ENCODE measurements at regions not wholly inside any gene's neighbourhood (a gene's known extent, or its start where the extent isn't known, plus 50 kb on each side); places are given as distances from the start of the nearest gene placed in this dataset.

GRCh38 chr4:10384974-10385373 is 72.3 kb downstream of the ZNF518B start:
- H3K4me1 ChIP-seq (ENCODE audit: control insufficient read depth, insufficient read depth, low read length), result no peaks in the 10 kb centered on the region
- in situ Hi-C loops (cut with MboI) (no loop called here), intact Hi-C loops (cut with micrococcal nuclease; ENCODE audit: unreplicated experiment) (no loop called here)
- no peak overlapping the region for H3K4me2 ChIP-seq (ENCODE audit: control insufficient read depth, insufficient read depth)
- no peak overlapping the region for H3K9ac ChIP-seq (ENCODE audit: control insufficient read depth, insufficient read depth, low read length)
- FAIRE-seq (no peak), ATAC-seq (no peak), DNase-seq (ENCODE audit: low read depth, low spot score) (no peak)
- H2AFZ ChIP-seq (ENCODE audit: control insufficient read depth, low read depth, low read length), result no peak overlapping the region
- H3K36me3 ChIP-seq (ENCODE audit: control insufficient read depth in 2 of 2, insufficient read depth in 2 of 2, low read length in 1 of 2), result no peaks in the 10 kb centered on the region
- 0% methylated on average over 1 of the region's 1 CpG for WGBS (ENCODE audit: insufficient coverage, insufficient replicate concordance, low lambda C conversion rate, missing lambda C conversion rate)
- ChIA-PET SMC1A (ENCODE audit: uncharacterized antibody, unreplicated experiment) (no interaction called here), RAD21 (ENCODE audit: unreplicated experiment) (no interaction called here), CTCF (interaction anchor here (1.1 kb wide), 1 partner anchor 163 kb away, joined by 3 read pairs; no protein-coding TSS in a partner anchor), POLR2A (no interaction called here)
- H3K4me3 ChIP-seq, result no peak overlapping the region
- no peaks in the 10 kb centered on the region for H4K20me1 ChIP-seq (ENCODE audit: control insufficient read depth, insufficient read depth)
- no peaks in the 10 kb centered on the region for H3K79me2 ChIP-seq (ENCODE audit: control insufficient read depth, insufficient read depth, low read length)
- no peak overlapping the region for H3K27ac ChIP-seq (ENCODE audit: control insufficient read depth, insufficient read depth)
- H3K27me3 ChIP-seq (replicated peaks in 1 of 2; ENCODE audit: control insufficient read depth in 2 of 2, insufficient read depth in 2 of 2, low read length in 1 of 2), result no peaks in the 10 kb centered on the region
- BruUV-seq (replicated peaks), result no TSS peak
- TF ChIP-seq HDAC2 (IDR thresholded peaks at IDR 0.05), result no peak
- no peak for TF ChIP-seq RELB (IDR thresholded peaks at IDR 0.05; ENCODE audit: low read depth)
- no peak for TF ChIP-seq RAD21 (IDR thresholded peaks at IDR 0.05; ENCODE audit: insufficient read depth, low read depth, low read length)
- no peak for TF ChIP-seq NFXL1 (IDR thresholded peaks at IDR 0.05; ENCODE audit: borderline replicate concordance)
- no peak for TF ChIP-seq SMARCA5 (IDR thresholded peaks at IDR 0.05)
- no peak for TF ChIP-seq TCF7 (IDR thresholded peaks at IDR 0.05; ENCODE audit: borderline replicate concordance)
- no peak for TF ChIP-seq TCF12 (IDR thresholded peaks at IDR 0.05; ENCODE audit: low read depth, low read length)
- TF ChIP-seq E4F1 (IDR thresholded peaks at IDR 0.05; ENCODE audit: borderline replicate concordance, partially characterized antibody), result no peak
- no peak for TF ChIP-seq ASH2L (IDR thresholded peaks at IDR 0.05; ENCODE audit: borderline replicate concordance, low read depth)
- TF ChIP-seq PRDM15 (CRISPR knock-in tag; IDR thresholded peaks at IDR 0.05), result no peak
- TF ChIP-seq REST (IDR thresholded peaks at IDR 0.05; ENCODE audit: low read depth, low read length), result no peak
- no peaks in the 10 kb centered on the region for H3K9me3 ChIP-seq (replicated peaks; ENCODE audit: control insufficient read depth, insufficient read depth, low read length)
